Fibroblast of skin of abdomen (primary cell): ENCODE measurements at regions not wholly inside any gene's neighbourhood (a gene's known extent, or its start where the extent isn't known, plus 50 kb on each side); places are given as distances from the start of the nearest gene placed in this dataset.
"Not testable (repeated sequence)": the region's sequence is repeated elsewhere in the genome, so short reads cannot be mapped to it uniquely, and the experiment has no call there.

ENCODE experiments used
- DNase-seq: peaks from one replicate; pipeline ENCODE4 v3.0.0-alpha.2; 2013

DNA sequence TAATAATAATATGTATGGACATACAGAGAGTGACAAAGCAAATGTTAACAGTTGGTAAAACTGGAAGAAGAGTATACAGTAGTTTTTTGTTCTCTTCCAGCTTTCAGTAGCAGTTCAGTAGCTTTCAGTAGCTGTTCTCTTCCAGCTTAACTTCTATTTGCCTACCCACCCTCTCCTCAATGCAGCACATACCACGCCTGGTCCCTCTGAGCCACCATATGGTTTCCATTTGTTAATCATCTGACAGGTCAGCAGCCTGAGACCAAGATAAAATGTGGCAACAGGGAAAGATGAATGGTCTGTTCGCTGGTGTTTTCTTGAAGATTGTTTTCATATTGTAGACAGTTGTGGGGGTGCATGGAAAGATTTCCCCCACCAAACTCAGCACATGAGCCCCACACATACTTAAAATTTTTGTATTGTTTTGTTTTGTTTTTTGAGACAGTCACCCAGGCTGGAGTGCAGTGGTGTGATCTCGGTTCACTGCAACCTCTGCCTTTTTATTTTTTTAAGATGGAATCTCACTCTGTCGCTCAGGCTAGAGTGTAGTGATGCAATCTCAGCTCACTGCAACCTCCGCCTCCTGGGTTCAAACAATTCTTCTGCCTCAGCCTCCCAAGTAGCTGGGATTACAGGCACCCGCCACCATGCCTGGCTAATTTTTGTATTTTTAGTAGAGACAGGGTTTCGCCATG is 56.8 kb downstream of the ATP6V0E2 start:
- peak; percentile 26 for DNase-seq

DNA sequence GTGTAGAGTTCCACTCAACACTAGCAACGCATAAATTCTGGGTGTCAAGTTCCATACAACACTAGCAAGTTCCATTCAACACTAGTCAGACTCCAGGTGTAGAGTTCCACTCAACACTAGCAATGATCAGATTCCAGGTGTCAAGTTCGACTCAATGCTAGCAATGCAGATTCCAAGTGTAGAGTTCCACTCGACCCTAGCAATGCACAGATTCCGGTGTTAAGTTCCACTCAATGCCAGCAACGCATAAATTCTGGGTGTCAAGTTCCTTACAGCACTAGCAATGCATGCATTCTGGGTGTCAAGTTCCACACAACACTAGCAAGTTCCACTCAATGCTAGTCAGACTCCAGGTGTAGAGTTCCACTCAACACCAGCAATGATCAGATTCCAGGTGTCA is 60.0 kb downstream of the ATP6V0E2 start:
- not testable (repeated sequence) for DNase-seq

DNA sequence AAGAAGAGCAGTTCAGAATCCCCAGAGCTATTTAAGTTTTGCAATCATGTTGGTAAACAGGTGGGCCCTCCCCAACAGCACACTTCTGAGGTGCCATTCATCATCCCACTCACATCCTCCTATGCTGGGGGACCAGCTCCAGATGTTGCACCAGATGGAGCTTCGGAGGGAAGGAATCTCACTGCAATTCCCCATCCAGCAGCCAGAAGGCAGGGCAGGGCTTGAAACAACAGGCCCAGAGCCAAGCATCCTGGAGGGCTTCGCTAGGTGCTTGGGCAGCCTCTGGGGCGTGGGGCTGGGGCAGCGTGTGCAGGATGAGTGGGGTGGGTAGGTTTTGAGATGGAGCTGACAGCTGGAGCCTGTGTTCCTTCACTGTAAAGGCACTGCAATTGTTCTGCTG is 73.6 kb downstream of the ATP6V0E2 start:
- not testable (repeated sequence) for DNase-seq

DNA sequence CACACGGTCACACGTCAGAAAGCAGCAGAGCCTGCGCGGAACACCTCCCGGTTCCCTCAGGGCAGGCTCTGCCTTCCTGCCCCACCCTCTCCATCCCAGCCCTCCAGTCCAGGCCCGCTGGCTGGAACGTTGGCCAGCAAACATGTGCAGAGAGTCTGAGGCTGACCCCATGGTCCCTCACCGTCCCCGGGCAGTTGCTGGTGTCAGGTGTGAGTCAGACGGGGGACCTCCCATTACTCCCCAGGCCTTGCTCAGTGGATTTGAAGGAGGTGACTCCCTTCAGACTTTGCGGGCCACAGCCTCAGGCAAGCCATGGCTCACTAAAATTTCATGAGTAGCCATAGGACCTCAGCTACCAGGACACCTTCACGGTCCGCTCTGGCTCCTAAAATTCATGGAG is 74.7 kb downstream of the ATP6V0E2 start:
- not testable (repeated sequence) for DNase-seq

DNA sequence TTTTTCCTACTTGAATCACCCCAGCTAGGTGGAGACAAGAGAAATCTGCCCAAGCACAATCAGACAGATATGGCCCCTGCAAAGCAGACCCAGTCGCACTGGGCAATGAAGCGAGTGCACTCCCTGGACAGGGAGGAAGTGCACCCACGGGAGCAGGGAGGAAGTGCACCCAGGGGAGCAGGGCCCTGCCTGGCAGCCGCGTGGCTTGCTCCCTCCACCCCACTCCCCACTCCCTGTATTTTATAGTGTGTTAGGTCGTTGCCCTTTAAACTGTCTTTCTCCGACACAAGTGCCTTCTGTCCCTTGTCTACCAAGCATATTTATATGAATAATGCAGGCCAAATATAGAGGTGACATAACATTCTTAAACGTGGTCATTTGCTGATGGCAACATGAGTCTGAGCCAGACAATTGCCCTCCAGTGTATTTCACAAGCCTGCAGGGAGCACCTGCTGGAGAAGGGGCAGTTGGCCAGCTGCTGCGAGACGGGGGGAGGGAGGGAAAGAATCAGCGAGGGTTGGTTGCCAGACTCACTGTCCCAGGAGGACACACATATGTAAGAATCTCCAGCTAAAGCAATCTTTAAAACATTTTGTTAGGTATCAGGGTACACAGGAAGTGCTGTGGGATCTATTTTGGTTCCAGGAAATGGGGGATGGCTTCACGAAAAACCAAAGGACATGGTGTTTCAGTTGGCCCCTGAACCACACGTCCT is 76.3 kb downstream of the ATP6V0E2 start:
- not testable (repeated sequence) for DNase-seq

DNA sequence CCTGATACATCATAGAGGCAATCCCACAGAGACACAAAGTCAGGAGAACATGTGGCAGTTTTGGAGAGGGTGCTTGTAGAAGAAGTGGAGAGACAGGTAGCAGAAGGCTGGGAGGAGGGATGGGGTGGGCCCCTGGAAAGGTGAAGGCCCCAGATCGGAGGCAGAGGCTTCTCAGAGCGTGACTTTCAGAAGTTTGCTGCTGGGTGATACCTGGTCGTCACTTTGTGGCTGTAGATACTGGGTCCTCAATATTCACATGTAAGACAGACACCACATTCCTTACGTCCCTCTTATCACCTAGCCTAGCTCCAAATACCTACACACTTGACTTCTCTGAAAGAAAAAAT is 76.8 kb downstream of the ATP6V0E2 start:
- not testable (repeated sequence) for DNase-seq

DNA sequence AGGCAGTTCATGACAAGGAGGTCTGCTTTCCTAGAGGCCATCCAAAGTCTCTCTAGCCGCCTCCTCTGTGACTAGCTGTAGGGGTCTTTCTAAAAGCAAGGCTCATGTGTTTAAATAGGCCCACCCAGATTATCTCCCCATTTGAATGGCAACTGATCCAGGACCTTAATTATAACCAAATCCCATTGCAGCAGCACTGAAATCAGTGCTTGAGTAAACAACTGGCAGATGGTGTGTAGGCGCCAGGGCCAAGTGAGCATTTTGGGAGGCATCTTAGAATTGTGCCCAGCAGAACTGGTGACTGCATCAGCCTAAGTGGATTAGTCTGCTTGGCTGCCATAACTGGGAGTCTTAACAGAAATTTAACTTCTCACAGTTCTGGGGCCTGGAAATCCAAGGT is 77.8 kb downstream of the ATP6V0E2 start:
- DNase-seq = not testable (repeated sequence)

DNA sequence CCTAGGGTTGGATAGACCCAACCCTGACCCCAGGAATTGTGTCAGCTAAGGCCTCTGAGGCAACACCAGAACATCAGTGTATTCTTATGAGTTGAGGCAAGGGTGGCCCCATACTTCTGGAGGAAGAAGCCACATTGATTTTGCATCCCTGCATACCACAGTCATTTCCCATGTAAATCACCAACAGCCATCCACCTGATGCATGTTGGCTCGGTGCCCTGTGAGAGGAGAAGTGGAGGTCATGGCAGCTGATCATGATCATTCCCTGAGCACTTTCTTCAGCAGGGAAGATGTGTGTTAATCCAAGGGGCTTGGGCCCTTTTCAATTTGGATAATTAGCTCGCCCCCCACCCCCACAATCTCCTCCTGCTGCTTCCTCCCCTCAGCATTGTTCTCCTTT is 85.1 kb downstream of the ATP6V0E2 start:
- DNase-seq = not testable (repeated sequence)

DNA sequence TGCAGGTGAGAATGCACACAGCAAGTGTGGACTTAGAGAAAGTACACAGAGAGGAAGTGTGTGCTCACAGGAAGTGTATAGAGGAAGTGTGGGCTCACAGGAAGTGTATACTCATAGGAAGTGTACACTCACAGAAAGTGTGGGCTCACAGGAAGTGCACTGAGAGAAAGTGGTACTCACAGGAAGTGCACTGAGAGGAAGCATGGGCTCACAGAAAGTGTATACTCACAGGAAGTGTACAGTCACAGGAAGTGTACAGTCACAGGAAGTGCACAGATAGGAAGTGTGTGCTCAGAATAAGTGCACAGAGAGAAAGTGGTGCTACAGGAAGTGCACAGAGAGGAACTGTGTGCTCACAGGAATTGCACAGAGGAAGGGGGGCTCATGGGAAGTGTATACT is 87.1 kb downstream of the ATP6V0E2 start:
- not testable (repeated sequence) for DNase-seq

DNA sequence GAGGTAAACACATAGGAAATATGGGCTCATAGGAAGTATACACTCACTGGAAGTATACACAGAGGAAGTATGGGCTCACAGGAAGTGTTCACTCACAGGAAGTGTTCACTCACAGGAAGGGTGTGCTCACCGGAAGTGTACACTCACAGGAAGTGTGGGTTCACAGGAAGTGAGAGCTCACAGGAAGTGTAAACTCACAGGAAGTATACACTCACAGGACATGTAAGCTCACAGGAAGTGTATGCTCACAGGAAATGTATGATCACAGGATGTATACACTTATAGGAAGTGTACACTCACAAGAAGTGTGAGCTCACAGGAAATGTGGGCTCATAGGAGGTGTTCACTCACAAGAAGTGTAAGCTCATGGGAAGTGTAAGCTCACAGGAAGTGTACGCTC is 88.1 kb downstream of the ATP6V0E2 start:
- DNase-seq = not testable (repeated sequence)

DNA sequence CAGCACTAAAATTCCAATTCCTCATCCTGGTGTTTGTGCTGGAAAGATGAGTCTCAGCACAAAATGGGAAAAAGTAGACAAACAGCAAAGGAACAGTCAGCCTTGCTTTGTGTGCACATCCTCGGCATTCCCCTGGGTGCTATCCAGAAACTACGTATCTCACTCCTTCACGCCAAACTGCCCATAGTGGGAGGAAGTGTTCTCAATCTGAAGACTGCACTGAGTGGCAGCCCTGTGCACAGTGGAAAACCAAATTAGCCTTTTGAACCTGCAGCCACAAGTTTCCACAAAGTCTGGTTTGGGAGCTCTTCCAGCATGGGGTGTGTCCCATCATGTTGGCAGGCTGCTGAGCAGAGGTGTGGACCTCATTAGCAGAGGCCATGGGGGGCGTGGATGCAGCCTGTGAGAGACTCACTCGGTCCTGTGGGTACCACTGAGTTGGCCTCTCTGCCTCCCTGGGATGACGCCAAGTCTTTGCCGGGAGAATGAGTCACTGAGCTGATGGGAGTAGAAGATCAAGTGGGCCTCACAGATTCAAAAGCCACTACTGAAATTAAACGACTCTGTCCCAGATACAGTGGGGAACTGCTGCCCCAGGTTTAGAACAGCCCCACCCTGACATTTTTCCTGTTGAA is 89.0 kb downstream of the ATP6V0E2 start:
- not testable (repeated sequence) for DNase-seq

DNA sequence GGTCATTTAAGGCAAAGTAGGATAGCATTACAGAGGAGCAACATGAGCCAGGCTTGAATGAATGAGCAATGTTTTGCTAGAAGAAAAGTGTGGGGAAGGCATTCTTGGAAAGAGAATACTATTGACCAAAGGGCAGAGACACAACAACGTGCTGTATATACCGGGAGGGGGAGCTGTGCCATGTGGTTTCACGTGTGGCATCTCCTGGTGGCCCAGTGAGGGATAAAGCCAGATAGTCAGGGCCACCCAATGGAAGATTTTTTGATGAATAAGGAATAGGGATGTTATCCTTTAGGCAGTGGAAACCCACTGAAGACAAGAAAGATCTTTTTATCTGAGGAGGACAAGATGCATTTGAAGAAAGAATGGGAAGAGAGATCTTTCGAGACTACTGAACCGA is 90.2 kb downstream of the ATP6V0E2 start:
- DNase-seq = not testable (repeated sequence)

DNA sequence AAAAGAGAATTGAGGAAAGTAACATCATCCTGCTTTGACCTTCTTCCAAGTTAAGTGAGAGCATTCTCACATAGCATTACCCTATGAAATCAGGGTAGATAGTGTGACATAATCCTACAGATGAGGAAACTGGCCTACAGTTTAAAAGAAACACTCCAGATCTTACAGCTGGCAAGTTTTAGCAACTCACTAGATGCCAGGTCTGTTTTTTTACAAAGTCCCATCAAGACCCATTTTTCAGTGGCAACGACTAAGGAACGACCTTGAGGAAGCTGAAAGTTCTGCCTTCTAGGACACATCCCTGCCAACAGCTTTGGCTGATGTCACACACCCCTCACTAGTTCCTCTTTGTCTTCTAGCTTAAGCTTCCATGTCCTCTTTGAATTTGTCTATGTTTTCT is 92.7 kb downstream of the ATP6V0E2 start:
- DNase-seq = not testable (repeated sequence)

DNA sequence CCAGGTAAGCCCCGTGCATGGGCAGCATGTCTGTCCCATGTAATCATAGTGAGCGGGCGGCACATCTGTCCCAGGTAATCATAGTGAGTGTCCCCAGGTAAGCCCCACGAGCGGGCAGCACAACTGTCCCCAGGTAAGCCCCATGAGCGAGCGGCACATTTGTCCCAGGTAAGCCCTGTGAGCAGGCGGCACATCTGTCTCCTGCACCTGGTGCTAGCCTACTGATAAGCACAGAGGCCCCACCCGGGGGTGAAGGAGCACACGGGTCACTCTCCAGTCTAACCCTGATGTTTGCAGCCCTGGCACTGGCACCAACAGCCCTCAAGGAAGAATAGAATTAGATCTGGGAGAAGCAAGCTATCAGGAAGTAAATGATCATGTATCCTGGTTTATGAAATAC is 99.2 kb downstream of the ATP6V0E2 start:
- DNase-seq = not testable (repeated sequence)

DNA sequence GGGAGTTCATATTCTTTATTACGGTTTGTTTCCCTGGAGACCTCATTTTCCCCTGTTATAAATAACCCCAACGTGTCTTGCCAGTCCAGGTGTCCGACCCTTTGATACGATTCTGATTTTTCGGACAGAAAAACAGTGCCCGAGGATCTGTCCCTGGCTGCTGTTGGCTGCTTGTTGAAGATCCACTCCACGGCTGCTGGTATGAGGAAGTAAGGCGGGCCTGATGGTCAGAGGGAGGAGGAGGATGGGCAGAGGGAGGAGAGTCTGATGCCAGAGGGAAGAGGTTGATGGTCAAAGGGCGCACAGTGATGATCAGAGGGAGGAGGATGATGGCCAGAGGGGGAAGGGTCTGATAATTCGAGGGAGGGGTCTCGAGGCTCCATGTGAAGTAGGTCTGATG is 99.9 kb downstream of the ATP6V0E2 start:
- DNase-seq = not testable (repeated sequence)

DNA sequence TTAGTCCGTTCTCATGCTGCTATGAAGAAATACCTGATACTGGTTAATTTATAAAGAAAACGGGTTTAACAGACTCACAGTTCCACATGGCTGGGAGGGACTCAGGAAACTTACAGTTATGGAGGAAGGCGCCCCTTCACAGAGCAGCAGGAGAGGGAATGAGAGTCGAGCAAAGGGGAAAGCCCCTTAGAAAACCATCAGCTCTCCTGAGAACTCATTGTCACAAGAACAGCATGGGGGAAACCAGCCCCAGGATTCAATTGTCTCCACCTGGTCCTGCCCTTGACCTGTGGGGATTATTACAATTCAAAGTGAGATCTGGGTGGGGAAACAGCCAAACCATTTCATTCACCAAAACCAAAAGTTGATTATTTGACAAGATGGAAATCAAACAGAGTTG is 101.8 kb downstream of the ATP6V0E2 start:
- not testable (repeated sequence) for DNase-seq

DNA sequence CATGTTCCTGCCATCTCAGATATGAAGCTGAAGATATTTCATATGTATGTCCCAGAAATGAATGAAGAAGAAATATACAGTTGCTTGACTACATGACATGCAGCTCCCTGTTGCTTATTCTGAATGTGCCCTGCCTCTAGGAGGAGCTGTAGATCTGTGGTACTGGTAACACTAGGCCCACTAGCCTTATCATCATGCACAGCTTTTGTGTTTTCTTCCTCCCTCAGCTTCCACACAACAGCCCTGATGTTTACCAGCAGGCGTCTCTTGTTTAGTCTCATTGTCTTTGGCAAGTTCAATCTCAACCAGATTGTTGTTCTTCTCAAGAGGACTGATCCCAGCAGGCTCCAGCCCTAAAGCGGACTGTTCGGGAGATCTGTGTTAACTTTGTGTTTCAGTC is 104.8 kb downstream of the ATP6V0E2 start:
- not testable (repeated sequence) for DNase-seq

DNA sequence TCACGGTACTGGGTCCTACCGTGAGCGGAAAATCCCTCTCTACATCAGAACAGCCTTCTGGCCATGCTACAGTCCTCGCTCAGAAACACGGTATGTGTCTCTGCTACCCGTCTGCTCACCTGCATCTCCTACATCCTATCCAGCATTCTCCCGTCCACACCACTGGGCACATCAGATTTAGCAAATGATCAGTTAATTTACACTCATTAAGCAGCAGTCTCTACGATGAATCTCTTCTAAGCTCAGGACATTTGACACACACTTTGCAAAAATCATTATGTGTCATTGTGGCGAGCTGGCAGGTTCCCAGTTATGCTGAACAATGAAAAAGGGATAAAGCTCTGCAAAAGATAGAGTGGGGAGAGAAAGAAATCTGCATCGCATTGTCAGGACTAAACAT is 105.2 kb downstream of the ATP6V0E2 start:
- not testable (repeated sequence) for DNase-seq

DNA sequence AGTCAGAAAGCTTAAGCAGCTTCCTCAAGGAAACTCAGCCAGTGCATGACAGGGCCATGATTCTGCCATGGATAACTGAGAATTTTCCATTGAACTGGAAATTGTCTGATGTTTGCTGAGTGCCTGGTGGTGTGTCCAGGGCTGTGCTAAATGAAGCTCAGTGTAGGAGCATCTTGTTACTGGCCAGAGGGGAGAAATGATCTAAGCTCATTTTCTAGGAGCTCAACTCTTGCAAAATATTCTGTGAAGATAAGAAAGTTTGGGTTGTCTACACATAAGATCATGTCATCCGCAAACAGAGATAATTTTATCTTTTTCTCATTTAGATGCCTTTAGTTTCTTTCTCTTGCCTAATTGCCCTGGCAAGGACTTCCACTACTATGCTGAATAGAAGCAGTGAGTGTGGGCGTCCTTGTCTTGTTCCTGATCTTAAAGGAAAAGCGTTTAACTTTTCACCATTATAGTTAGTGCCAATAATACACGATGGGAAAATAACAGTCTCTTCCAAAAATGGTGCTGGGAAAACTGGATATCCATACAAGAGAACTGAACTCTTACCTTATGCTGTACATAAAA is 108.9 kb downstream of the ATP6V0E2 start:
- not testable (repeated sequence) for DNase-seq

DNA sequence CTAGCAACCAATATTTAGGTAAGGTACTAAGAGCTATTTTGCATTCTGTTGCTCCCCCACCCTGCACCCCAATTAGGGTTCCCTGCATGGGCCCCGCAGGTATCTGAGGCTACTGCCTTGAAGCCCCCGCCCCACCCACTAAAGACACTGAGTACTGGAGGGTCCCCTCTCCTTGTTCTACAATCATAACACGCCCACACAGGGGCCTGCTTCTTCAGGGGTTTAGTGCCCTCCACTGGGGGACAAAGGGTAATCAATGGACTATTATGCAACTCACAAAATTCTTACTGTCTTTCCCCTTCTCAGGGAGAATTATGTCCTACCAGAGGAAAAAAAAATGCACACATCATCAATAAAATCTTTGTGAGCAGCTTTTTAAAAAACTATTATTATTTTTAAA is 113.1 kb downstream of the ATP6V0E2 start:
- DNase-seq = not testable (repeated sequence)

DNA sequence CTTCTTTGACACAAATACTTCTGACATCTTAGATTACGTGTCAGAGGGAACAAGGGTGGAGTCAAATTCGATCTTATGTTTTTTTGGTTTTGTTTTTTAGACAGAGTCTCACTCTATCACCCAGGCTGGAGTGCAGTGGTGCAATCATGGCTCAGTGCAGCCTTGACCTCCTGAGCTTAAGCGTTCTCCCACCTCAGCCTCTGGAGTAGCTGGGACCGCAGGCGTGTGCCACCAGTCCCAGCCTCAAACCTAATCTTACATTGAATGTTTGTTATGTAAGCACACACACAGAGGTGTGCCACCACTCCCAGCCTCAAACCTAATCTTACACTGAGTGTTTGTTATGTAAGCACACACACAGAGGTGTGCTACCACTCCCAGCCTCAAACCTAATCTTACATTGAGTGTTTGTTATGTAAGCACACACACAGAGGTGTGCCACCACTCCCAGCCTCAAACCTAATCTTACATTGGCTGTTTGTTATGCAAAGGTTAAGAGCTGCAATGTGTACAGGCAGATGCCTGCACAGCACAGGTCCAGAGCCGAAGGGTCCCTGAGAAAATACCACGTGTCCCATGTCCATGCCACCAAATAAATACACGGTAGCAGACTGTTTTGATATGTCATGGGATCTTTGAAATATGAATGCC is 118.0 kb downstream of the ATP6V0E2 start:
- not testable (repeated sequence) for DNase-seq

DNA sequence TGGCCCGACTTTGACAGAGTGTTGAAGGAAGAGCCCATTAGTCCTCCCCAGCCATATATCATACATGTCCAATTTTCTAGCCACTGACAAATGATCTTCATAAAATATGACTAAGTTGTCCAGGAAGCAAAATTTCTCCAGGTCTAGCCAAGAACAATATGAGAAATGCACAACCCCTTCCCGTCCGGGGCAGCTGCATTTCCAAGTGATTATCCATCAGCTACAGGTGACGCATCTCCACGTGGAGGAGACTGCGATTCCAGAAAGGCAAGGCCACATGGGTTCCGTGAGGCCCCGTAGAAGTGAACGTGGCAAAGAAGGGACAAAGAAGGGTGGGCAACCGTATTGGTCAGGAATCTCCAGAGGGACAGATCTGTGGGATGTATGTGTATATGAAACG is 118.6 kb downstream of the ATP6V0E2 start:
- DNase-seq = not testable (repeated sequence)
